ENCODE measurements at regions not wholly inside any gene's neighbourhood (a gene's known extent, or its start where the extent isn't known, plus 50 kb on each side); places are given as distances from the start of the nearest gene placed in this dataset.

DNA sequence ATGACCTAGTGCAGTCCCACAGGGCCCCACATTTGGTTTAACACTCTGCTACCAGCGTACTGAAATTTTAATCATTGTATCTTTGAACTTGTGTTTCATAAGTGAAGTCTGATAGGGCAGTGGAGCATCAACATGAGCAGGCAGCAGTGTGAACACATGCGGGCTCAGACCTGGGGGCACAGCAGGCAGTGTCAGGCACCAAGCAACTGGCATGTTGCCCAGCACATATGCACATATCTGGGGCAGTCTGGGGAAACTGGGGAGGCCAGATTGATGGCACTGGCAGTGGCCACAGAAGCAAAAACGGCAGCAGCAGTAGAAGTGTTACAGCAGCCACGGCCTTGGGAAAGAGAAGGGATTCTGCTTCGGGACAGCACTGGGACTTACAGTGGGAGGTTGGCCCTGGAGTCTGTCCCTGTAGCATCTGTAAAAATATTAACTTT is 353.9 kb upstream of the KCNMB2 start:
- CTCF ChIA-PET: no interaction called here
- ATAC-seq (peak; percentile 50), DNase-seq (ENCODE audit: low spot score) (no peak)
- peaks cover 9% of the 10 kb centered on the region; the same call in 1 of the 2 replicates for H3K9me3 Mint-ChIP-seq
- peaks cover 2% of the 10 kb centered on the region for H3K36me3 Mint-ChIP-seq
- H3K4me3 Mint-ChIP-seq: no peak overlapping the region
- TF ChIP-seq IRF2 (CRISPR knock-in tag; IDR thresholded peaks at IDR 0.05; ENCODE audit: borderline replicate concordance, low read depth) (no peak), KAT7 (CRISPR knock-in tag; IDR thresholded peaks at IDR 0.05; ENCODE audit: borderline replicate concordance) (no peak), ZNF423 (CRISPR knock-in tag; IDR thresholded peaks at IDR 0.05) (no peak), NFYB (CRISPR knock-in tag; conservative IDR thresholded peaks at IDR 0.05; ENCODE audit: low read depth) (no peak)
- TF ChIP-seq, protein P1, sequence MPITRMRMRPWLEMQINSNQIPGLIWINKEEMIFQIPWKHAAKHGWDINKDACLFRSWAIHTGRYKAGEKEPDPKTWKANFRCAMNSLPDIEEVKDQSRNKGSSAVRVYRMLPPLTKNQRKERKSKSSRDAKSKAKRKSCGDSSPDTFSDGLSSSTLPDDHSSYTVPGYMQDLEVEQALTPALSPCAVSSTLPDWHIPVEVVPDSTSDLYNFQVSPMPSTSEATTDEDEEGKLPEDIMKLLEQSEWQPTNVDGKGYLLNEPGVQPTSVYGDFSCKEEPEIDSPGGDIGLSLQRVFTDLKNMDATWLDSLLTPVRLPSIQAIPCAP (CRISPR knock-in tag; IDR thresholded peaks at IDR 0.05): no peak
- TF ChIP-seq, protein P2, sequence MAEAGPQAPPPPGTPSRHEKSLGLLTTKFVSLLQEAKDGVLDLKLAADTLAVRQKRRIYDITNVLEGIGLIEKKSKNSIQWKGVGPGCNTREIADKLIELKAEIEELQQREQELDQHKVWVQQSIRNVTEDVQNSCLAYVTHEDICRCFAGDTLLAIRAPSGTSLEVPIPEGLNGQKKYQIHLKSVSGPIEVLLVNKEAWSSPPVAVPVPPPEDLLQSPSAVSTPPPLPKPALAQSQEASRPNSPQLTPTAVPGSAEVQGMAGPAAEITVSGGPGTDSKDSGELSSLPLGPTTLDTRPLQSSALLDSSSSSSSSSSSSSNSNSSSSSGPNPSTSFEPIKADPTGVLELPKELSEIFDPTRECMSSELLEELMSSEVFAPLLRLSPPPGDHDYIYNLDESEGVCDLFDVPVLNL (CRISPR knock-in tag; IDR thresholded peaks at IDR 0.05; ENCODE audit: borderline replicate concordance, low read depth): no peak
- TF ChIP-seq, protein P3, sequence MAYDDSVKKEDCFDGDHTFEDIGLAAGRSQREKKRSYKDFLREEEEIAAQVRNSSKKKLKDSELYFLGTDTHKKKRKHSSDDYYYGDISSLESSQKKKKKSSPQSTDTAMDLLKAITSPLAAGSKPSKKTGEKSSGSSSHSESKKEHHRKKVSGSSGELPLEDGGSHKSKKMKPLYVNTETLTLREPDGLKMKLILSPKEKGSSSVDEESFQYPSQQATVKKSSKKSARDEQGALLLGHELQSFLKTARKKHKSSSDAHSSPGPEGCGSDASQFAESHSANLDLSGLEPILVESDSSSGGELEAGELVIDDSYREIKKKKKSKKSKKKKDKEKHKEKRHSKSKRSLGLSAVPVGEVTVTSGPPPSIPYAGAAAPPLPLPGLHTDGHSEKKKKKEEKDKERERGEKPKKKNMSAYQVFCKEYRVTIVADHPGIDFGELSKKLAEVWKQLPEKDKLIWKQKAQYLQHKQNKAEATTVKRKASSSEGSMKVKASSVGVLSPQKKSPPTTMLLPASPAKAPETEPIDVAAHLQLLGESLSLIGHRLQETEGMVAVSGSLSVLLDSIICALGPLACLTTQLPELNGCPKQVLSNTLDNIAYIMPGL (CRISPR knock-in tag; IDR thresholded peaks at IDR 0.05): no peak
- TF ChIP-seq, protein P4, sequence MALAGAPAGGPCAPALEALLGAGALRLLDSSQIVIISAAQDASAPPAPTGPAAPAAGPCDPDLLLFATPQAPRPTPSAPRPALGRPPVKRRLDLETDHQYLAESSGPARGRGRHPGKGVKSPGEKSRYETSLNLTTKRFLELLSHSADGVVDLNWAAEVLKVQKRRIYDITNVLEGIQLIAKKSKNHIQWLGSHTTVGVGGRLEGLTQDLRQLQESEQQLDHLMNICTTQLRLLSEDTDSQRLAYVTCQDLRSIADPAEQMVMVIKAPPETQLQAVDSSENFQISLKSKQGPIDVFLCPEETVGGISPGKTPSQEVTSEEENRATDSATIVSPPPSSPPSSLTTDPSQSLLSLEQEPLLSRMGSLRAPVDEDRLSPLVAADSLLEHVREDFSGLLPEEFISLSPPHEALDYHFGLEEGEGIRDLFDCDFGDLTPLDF (CRISPR knock-in tag; IDR thresholded peaks at IDR 0.05): no peak
- TF ChIP-seq, protein P5, sequence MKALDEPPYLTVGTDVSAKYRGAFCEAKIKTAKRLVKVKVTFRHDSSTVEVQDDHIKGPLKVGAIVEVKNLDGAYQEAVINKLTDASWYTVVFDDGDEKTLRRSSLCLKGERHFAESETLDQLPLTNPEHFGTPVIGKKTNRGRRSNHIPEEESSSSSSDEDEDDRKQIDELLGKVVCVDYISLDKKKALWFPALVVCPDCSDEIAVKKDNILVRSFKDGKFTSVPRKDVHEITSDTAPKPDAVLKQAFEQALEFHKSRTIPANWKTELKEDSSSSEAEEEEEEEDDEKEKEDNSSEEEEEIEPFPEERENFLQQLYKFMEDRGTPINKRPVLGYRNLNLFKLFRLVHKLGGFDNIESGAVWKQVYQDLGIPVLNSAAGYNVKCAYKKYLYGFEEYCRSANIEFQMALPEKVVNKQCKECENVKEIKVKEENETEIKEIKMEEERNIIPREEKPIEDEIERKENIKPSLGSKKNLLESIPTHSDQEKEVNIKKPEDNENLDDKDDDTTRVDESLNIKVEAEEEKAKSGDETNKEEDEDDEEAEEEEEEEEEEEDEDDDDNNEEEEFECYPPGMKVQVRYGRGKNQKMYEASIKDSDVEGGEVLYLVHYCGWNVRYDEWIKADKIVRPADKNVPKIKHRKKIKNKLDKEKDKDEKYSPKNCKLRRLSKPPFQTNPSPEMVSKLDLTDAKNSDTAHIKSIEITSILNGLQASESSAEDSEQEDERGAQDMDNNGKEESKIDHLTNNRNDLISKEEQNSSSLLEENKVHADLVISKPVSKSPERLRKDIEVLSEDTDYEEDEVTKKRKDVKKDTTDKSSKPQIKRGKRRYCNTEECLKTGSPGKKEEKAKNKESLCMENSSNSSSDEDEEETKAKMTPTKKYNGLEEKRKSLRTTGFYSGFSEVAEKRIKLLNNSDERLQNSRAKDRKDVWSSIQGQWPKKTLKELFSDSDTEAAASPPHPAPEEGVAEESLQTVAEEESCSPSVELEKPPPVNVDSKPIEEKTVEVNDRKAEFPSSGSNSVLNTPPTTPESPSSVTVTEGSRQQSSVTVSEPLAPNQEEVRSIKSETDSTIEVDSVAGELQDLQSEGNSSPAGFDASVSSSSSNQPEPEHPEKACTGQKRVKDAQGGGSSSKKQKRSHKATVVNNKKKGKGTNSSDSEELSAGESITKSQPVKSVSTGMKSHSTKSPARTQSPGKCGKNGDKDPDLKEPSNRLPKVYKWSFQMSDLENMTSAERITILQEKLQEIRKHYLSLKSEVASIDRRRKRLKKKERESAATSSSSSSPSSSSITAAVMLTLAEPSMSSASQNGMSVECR (CRISPR knock-in tag; IDR thresholded peaks at IDR 0.05; ENCODE audit: borderline replicate concordance): no peak
- TF ChIP-seq, protein P6, sequence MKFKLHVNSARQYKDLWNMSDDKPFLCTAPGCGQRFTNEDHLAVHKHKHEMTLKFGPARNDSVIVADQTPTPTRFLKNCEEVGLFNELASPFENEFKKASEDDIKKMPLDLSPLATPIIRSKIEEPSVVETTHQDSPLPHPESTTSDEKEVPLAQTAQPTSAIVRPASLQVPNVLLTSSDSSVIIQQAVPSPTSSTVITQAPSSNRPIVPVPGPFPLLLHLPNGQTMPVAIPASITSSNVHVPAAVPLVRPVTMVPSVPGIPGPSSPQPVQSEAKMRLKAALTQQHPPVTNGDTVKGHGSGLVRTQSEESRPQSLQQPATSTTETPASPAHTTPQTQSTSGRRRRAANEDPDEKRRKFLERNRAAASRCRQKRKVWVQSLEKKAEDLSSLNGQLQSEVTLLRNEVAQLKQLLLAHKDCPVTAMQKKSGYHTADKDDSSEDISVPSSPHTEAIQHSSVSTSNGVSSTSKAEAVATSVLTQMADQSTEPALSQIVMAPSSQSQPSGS (CRISPR knock-in tag; IDR thresholded peaks at IDR 0.05; ENCODE audit: borderline replicate concordance, low read depth): no peak
- H3K27ac Mint-ChIP-seq: peak overlapping the region; percentile 9; the same call in 1 of the 2 replicates
- POLR2A ChIA-PET: no interaction called here
- no peaks in the 10 kb centered on the region for H3K27me3 Mint-ChIP-seq (ENCODE audit: low read depth)
- peaks cover 19% of the 10 kb centered on the region for H3K4me1 Mint-ChIP-seq

DNA sequence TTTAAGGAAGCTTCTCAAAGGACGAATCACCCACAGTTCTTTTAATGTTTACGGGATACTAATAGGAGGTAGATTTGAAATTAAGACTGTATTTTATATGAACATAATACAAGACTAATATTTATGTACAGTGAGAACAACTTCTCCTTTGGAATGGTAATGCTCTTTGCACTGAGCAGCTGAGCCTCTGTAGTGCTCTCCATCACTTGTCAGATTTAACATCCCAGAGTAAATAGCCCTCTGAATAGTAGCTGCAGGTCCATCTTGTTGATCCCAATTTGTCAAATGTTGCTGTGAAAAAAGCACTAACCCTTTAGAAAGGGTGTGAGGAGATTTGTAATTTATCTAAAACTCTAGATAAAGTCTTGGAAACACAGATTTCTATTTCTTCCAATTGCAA is 351.4 kb upstream of the KCNMB2 start:
- no peak for DNase-seq (ENCODE audit: low spot score)
- Mint-ChIP-seq H3K9me3 (peaks cover 9% of the 10 kb centered on the region; the same call in 1 of the 2 replicates), H3K27me3 (ENCODE audit: low read depth) (no peaks in the 10 kb centered on the region), H3K27ac (no peak overlapping the region), H3K36me3 (peaks cover 2% of the 10 kb centered on the region), H3K4me1 (peaks cover 28% of the 10 kb centered on the region), H3K4me3 (no peak overlapping the region)
- ChIA-PET POLR2A (no interaction called here), CTCF (no interaction called here)
- no peak for ATAC-seq
- no peak for TF ChIP-seq ZNF416 (CRISPR knock-in tag; IDR thresholded peaks at IDR 0.05)
- TF ChIP-seq, protein P5 (CRISPR knock-in tag; IDR thresholded peaks at IDR 0.05; ENCODE audit: borderline replicate concordance): no peak
- TF ChIP-seq, protein P7, sequence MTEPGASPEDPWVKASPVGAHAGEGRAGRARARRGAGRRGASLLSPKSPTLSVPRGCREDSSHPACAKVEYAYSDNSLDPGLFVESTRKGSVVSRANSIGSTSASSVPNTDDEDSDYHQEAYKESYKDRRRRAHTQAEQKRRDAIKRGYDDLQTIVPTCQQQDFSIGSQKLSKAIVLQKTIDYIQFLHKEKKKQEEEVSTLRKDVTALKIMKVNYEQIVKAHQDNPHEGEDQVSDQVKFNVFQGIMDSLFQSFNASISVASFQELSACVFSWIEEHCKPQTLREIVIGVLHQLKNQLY (CRISPR knock-in tag; IDR thresholded peaks at IDR 0.05): no peak
- TF ChIP-seq, protein P8, sequence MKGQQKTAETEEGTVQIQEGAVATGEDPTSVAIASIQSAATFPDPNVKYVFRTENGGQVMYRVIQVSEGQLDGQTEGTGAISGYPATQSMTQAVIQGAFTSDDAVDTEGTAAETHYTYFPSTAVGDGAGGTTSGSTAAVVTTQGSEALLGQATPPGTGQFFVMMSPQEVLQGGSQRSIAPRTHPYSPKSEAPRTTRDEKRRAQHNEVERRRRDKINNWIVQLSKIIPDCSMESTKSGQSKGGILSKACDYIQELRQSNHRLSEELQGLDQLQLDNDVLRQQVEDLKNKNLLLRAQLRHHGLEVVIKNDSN (CRISPR knock-in tag; IDR thresholded peaks at IDR 0.05): no peak
- no peak for TF ChIP-seq HMGA2 (CRISPR knock-in tag; IDR thresholded peaks at IDR 0.05)
- TF ChIP-seq ZNF423 (CRISPR knock-in tag; IDR thresholded peaks at IDR 0.05): no peak
- no peak for TF ChIP-seq GABPB1 (CRISPR knock-in tag; IDR thresholded peaks at IDR 0.05)
